ENCODE measurements at regions not wholly inside any gene's neighbourhood (a gene's known extent, or its start where the extent isn't known, plus 50 kb on each side); places are given as distances from the start of the nearest gene placed in this dataset.

GRCh38 chr16:73287859-73288405 lies 240.0 kb upstream of the ZFHX3 start:
- TF ChIP-seq POLR2A (IDR thresholded peaks at IDR 0.05) (no peak), CTCF (IDR thresholded peaks at IDR 0.05) (no peak)

Data from suprapubic skin (tissue), 3 donors.